Fibroblast of the aortic adventitia (primary cell): ENCODE measurements at regions not wholly inside any gene's neighbourhood (a gene's known extent, or its start where the extent isn't known, plus 50 kb on each side); places are given as distances from the start of the nearest gene placed in this dataset.
A peak's percentile ranks its signal among the peaks of the same experiment; 100 is the strongest.

ENCODE experiments used
- DNase-seq: peaks from one replicate; pipeline ENCODE4 v3.0.0-alpha.2; 2010; ENCODE audit warnings: low read depth
- H3K4me3 ChIP-seq: 2 replicates; pipeline ENCODE4 v1.5.1; 2011; ENCODE audit warnings: low read depth, mild to moderate bottlenecking, control low read depth, low read length, moderate library complexity
- CTCF ChIP-seq: IDR thresholded peaks from 2 replicates; pipeline ENCODE4 v1.5.1; 2011; ENCODE audit warnings: mild to moderate bottlenecking, low read length, control low read depth, inconsistent platforms; ENCODE audit not compliant: insufficient read depth

DNA sequence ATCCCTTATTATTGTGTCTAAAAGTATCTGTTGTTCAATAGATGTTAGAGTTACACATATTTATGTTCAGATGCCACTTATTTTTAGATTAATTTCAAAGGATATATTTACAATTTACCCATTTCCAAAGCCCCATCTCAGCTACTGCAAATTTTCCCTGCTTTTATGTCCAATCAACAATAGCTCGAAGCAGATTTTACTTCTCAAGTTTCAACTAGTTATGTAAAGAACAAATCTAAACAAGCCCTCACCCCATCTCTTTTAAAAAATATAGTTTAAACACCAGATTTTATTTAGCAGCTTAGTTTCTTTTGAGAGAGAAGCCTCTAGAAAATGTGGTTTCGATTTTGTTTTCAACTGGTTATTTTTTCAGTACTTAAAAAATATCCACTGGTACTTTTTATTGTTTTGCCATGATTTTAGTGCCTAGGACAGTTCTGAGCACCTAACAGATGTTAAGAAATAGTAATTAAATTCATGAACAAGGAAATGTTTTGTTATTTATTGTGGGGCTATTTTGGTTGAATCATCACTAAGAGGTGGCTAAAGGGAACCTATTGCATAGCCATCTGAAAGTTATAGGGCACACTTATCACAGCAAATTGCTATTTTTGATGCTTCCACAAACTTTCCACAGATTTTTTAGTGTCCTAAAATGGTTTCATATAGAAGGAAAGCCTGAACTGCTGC, 96.2 kb upstream of the BMP4 start:
- no peak for TF ChIP-seq CTCF
- no peak for DNase-seq
- no peak overlapping the region for H3K4me3 ChIP-seq

GRCh38 chr14:54053386-54053745, 96.7 kb upstream of the BMP4 start:
- H3K4me3 ChIP-seq, result no peak overlapping the region
- DNase-seq, result no peak
- TF ChIP-seq CTCF, result no peak

DNA sequence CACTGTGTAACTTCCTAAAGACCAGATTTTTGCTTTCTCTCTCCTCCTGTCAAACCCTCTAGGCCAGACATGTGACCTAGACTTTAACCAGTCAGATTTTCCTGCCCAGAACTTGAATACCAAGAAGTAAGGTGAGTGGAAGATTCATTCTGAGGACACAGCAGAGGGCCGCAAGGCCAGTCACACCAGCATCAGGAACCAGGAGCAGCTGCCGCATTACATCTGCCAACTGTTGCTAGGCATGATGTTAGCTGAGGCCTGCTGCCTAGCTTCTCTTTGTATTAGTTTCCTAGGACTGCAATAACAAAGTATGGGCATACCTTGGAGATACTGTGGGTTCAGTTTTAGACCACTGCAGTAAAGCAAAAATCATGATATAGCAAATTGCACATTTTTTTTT, 101.9 kb upstream of the BMP4 start:
- no peak overlapping the region for H3K4me3 ChIP-seq
- no peak for TF ChIP-seq CTCF
- DNase-seq, result no peak

GRCh38 chr14:54083549-54084239, 127.1 kb upstream of the BMP4 start:
- no peak for DNase-seq
- TF ChIP-seq CTCF, result no peak
- H3K4me3 ChIP-seq, result no peak overlapping the region

- H3K4me3 ChIP-seq, result no peak overlapping the region
- peak; percentile 48 for DNase-seq
- no peak for TF ChIP-seq CTCF
These were observed 128.7 kb upstream of the BMP4 start for GRCh38 chr14:54085232-54085761.

DNA sequence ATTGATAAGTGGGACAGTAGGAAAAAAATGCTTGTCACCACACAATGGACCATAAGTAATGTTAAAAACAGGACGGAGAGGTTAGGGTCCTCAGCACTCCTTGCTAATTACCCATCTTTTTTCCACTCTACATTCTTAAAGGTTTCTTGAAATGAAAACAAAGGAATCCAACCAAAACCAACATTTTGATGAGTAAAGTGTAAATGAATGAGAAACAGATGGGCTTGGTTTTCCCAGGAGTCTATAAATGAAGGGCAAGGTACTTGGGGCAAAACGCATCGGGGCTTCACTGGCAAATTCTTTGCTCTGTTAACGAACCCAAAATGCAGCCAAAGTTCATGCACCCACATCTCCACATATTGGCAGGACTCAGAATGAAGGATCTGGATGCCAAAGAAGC, 129.2 kb upstream of the BMP4 start:
- DNase-seq, result peak; percentile 15
- TF ChIP-seq CTCF, result no peak
- no peak overlapping the region for H3K4me3 ChIP-seq
